Fibroblast of villous mesenchyme (primary cell): ENCODE measurements at regions not wholly inside any gene's neighbourhood (a gene's known extent, or its start where the extent isn't known, plus 50 kb on each side); places are given as distances from the start of the nearest gene placed in this dataset.

Experiments
- DNase-seq: peaks from one replicate; pipeline ENCODE4 v3.0.0-alpha.2; 2010; ENCODE audit warnings: low read depth
- H3K4me3 ChIP-seq: 2 replicates; pipeline ENCODE4 v1.5.1; 2011; ENCODE audit warnings: low read depth, mild to moderate bottlenecking, low read length
- TF ChIP-seq, protein P1 (sequence below): IDR thresholded peaks from 2 replicates; pipeline ENCODE4 v1.5.1; 2012; ENCODE audit warnings: low read depth, mild to moderate bottlenecking, low read length; ENCODE audit not compliant: insufficient read depth

DNA sequence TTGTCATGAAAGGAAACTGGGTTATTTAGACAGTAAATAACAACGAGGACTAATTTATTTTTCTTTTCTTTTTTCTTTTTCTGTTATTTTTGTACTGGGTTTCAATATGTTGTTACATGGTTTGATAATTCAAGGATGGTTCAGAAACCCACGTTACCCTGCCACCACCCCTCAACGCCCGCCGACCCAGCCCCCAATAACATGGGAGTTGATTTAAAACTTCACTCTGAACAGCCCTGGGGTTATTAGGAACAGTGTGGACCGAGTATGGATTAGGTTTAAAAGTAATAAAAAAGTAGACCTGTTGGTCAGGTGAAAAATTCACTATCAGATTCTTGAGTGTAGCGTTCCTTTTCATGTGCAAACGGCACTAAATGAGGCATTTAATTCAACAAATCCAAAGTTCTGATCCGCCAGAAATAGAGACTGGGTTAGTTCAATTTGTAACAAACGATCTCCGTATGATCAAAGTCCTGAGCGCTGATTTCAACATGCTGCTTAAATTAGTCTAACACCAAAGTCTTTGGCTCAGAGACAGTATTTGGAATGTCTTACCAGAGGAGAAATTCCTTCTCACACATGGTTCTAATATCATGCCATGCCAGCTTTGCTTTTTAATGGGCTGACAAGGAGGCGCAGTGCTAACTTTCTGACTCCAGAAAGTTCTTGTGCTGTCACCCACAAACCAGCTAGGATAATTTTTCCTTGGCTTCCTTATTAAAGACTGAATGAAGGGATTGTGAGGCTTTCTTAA, 173.1 kb upstream of the IRX3 start:
- TF ChIP-seq, protein P1, sequence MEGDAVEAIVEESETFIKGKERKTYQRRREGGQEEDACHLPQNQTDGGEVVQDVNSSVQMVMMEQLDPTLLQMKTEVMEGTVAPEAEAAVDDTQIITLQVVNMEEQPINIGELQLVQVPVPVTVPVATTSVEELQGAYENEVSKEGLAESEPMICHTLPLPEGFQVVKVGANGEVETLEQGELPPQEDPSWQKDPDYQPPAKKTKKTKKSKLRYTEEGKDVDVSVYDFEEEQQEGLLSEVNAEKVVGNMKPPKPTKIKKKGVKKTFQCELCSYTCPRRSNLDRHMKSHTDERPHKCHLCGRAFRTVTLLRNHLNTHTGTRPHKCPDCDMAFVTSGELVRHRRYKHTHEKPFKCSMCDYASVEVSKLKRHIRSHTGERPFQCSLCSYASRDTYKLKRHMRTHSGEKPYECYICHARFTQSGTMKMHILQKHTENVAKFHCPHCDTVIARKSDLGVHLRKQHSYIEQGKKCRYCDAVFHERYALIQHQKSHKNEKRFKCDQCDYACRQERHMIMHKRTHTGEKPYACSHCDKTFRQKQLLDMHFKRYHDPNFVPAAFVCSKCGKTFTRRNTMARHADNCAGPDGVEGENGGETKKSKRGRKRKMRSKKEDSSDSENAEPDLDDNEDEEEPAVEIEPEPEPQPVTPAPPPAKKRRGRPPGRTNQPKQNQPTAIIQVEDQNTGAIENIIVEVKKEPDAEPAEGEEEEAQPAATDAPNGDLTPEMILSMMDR = no peak
- no peak overlapping the region for H3K4me3 ChIP-seq
- DNase-seq = no peak

DNA sequence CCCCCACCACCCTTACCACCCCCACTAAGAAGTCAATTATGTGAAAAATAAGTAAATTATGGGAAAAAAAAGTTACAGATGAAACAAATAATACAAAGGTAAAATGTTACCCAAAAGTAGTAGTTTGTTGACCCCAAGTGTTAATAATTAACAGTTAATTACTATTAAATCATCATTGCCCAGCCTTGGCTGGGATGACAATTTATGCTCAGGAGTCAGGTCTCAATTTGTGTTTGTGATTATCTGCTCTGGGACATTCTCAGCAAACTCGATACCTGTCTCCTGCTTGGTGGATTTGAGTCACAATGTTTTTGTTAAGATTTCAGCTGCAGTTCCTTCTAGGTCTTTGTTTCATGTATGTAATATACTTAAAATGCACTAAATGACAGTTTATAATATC, 172.3 kb upstream of the IRX3 start:
- no peak overlapping the region for H3K4me3 ChIP-seq
- TF ChIP-seq, protein P1 = no peak
- DNase-seq = no peak

DNA sequence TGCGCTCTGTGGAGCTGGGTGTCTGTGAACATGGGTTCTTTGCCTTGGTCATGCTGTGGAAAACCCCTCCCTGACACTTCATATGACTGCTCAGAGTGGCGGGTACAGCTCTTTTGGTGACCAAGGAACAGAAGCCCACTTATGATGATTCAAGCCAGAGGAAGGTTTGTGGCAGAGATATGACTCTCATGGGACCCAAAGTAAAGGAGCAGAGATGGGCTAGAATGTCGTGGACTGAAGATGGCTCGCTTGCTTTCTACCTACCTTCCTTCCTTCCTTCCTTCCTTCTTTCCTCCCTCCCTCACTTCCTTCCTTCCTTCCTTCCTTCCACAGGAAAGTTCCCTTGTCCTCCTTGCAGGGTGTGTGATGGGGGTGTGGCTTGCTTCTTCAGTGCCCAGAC, 169.7 kb upstream of the IRX3 start:
- DNase-seq = no peak
- TF ChIP-seq, protein P1 = no peak
- no peak overlapping the region for H3K4me3 ChIP-seq

DNA sequence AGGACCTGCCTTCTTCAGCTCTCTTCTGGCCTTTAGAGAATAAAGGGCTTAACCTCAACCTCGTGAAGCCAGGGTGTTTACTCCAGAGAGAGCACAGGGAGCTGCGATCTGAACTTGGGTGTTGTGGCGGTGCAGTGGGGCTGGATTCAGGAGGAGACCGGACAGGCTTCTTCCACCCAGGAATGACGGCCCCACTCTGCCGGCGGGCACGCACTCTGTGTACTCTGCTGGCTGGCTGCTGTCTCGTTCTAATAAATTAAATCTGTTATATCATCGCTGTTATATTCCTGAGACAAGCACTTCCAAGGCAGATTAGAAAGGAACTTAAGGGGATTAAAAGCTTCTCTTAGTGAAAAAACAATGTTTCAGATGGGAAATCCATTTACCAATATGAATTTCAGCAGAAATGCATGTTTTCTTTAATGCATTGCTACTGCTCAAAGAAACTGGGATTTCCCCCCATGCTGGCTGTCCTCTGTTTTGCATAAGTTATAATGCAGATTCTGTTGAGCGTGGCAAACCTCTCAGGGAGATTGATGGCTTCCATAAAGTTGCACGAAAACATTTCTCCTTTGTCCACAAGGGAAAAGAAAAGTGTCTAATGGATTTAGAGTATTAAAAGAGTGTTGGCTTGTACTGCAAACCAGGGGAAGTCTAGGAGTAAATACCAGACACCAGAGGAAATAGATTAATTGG, 168.6 kb upstream of the IRX3 start:
- DNase-seq = no peak
- TF ChIP-seq, protein P1 = no peak
- H3K4me3 ChIP-seq = no peak overlapping the region

DNA sequence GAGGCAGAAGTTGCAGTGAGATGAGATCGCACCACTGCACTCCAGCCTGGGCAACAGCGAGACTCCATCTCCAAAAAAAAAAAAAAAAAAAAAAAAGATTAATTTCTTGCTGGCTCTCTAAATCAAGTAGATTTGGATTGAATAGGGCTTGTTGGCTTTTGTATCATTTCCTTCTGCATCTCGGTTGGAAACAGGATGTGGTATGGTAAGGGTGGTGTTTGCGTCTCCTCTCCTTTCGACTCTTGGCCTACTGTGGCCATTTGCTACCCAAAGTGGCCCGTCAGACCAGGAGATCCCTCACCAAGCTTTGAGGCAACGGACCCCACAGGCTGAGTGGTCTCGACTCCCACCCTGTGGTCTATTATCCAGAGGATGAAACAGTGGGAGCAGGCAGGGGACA, 168.0 kb upstream of the IRX3 start:
- TF ChIP-seq, protein P1 = no peak
- DNase-seq = no peak
- no peak overlapping the region for H3K4me3 ChIP-seq

DNA sequence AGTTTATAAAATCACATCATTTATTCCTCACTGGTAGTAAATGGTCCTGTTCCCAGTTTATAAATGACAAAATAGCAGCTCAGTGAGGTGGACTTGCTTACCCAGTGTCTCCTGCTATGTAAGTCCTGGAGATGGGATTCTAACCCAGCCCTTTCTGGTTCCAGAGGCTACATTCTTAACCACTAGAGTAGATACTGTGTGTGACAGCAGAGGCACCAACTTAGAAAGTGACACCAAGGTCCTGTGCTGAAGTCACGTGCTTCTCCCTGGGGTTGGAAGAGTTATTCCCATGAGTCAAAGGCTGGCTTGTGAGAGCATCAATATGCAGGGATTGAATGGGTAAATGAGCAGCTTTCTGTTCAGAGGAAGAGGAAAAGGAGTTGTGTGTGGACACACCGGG, 167.3 kb upstream of the IRX3 start:
- TF ChIP-seq, protein P1 = no peak
- no peak for DNase-seq
- H3K4me3 ChIP-seq = no peak overlapping the region
